ENCODE measurements at regions not wholly inside any gene's neighbourhood (a gene's known extent, or its start where the extent isn't known, plus 50 kb on each side); places are given as distances from the start of the nearest gene placed in this dataset.

- no peak for DNase-seq (ENCODE audit: low spot score)
These were observed 125.1 kb downstream of the ETS2 start for GRCh38 chr21:38930853-38931252.

GRCh38 chr21:38930066-38930465 lies 124.3 kb downstream of the ETS2 start:
- no peak for DNase-seq (ENCODE audit: low spot score)

- DNase-seq (ENCODE audit: low spot score), result no peak
These were observed 123.9 kb downstream of the ETS2 start for GRCh38 chr21:38929652-38930051.

GRCh38 chr21:38929142-38929541 lies 123.4 kb downstream of the ETS2 start:
- no peak for DNase-seq (ENCODE audit: low spot score)

GRCh38 chr21:38927776-38928175 lies 122.0 kb downstream of the ETS2 start:
- DNase-seq (ENCODE audit: low spot score), result no peak

GRCh38 chr21:38925923-38926322 lies 120.2 kb downstream of the ETS2 start:
- DNase-seq (ENCODE audit: low spot score), result no peak

- DNase-seq (ENCODE audit: low spot score), result no peak
These were observed 119.7 kb downstream of the ETS2 start for GRCh38 chr21:38925478-38925877.

- DNase-seq (ENCODE audit: low spot score), result no peak
These were observed 119.2 kb downstream of the ETS2 start for GRCh38 chr21:38924954-38925353.

GRCh38 chr21:38923429-38923828 lies 117.7 kb downstream of the ETS2 start:
- no peak for DNase-seq (ENCODE audit: low spot score)

GRCh38 chr21:38922474-38923235 lies 116.9 kb downstream of the ETS2 start:
- no peak for DNase-seq (ENCODE audit: low spot score)

- DNase-seq (ENCODE audit: low spot score), result no peak
These were observed 116.0 kb downstream of the ETS2 start for GRCh38 chr21:38921511-38922251.

- DNase-seq (ENCODE audit: low spot score), result no peak
These were observed 115.1 kb downstream of the ETS2 start for GRCh38 chr21:38920631-38921398.

- DNase-seq (ENCODE audit: low spot score), result no peak
These were observed 113.0 kb downstream of the ETS2 start for GRCh38 chr21:38918607-38919346.

GRCh38 chr21:38917043-38917774 lies 111.5 kb downstream of the ETS2 start:
- DNase-seq (ENCODE audit: low spot score), result no peak

- DNase-seq (ENCODE audit: low spot score), result no peak
These were observed 110.7 kb downstream of the ETS2 start for GRCh38 chr21:38916214-38916964.

GRCh38 chr21:38915546-38915945 lies 109.8 kb downstream of the ETS2 start:
- DNase-seq (ENCODE audit: low spot score), result no peak

- no peak for DNase-seq (ENCODE audit: low spot score)
These were observed 109.0 kb downstream of the ETS2 start for GRCh38 chr21:38914528-38915293.

- DNase-seq (ENCODE audit: low spot score), result no peak
These were observed 108.3 kb downstream of the ETS2 start for GRCh38 chr21:38913893-38914527.

- DNase-seq (ENCODE audit: low spot score), result peak; percentile 32
These were observed 107.6 kb downstream of the ETS2 start for GRCh38 chr21:38913120-38913892.

Data from HuH-7.5 (cell line).